ENCODE measurements at regions not wholly inside any gene's neighbourhood (a gene's known extent, or its start where the extent isn't known, plus 50 kb on each side); places are given as distances from the start of the nearest gene placed in this dataset.

DNA sequence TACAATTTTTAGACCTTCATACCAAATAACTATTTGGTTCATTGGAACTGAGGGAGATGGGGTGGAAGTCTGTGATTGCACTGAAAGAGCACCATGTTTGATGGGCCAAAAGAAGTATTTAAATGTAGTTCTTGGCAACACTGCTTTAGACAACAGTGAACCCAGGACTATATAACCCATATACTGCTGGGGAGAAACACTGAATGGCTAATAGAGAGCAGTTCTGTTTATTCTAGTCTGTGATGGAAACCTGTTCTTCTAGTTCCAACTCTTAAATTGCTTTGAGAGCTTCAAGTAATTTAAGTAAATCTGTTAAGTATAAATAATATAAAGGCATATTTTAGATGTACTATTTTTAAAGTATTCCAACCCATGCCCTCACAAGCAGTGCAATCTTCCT, 96.3 kb downstream of the NIBAN1 start:
- TF ChIP-seq CTCF (IDR thresholded peaks at IDR 0.05) (no peak), POLR2AphosphoS5 (IDR thresholded peaks at IDR 0.05) (no peak), POLR2A (IDR thresholded peaks at IDR 0.05) (no peak)

All from stomach (tissue), 4 donors.